A673 (cell line): ENCODE measurements at regions not wholly inside any gene's neighbourhood (a gene's known extent, or its start where the extent isn't known, plus 50 kb on each side); places are given as distances from the start of the nearest gene placed in this dataset.

Experiments used
- EZH2 ChIP-seq: fragments of 200-600 bp; sonication (generic); IDR thresholded peaks from 2 replicates; pipeline ENCODE4 v1.6.1; 2017; ENCODE audit warnings: borderline replicate concordance, low read depth, mild to moderate bottlenecking, mixed read lengths, antibody characterized with exemption, low read length; ENCODE audit not compliant: poor library complexity, severe bottlenecking
- TF ChIP-seq, protein P1 (sequence below): fragments of 300-800, 200-600 bp; sonication (generic); conservative IDR thresholded peaks from 2 replicates; pipeline ENCODE4 v1.5.1; 2017; ENCODE audit warnings: low read depth, mild to moderate bottlenecking, antibody characterized with exemption, low read length, moderate library complexity, mixed read lengths

DNA sequence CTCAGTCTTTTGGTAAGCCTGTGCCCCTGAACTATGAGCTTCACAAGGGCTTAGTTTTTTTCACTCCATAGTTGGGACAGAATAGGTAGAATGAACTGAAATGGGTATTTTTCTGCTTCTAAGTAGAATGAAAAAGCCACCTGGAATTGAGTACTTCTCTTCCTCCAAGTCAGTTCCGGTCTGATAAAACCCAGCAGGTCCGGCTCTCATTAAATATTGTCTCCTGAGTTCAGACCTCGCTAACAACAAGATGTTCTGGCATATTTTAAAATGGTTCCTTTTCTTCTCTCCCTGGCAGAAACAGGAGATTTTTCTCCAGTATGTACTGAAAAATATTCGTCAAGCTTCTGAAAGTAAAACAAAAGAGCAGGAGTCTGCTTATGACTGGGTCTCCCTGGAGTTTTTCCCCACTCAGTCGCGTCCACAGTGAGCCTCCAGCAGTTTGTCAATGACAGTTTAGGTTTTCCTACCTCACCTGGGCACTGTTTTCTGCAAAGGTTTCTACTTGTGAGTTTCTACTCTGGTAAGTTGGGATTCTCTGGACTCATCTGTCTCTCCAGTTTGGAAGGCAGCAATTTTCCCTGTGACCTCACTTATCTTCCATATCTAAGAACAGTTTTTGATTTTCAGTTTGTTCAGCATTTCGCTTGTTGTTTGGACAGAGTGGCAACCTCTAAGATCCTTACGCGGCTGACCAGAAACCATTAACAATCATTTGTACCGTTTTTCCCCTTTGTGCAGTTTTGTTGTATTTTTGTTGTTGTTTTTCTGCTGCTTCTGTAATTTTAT lies 868.0 kb downstream of the METTL15 start:
- TF ChIP-seq, protein P1, sequence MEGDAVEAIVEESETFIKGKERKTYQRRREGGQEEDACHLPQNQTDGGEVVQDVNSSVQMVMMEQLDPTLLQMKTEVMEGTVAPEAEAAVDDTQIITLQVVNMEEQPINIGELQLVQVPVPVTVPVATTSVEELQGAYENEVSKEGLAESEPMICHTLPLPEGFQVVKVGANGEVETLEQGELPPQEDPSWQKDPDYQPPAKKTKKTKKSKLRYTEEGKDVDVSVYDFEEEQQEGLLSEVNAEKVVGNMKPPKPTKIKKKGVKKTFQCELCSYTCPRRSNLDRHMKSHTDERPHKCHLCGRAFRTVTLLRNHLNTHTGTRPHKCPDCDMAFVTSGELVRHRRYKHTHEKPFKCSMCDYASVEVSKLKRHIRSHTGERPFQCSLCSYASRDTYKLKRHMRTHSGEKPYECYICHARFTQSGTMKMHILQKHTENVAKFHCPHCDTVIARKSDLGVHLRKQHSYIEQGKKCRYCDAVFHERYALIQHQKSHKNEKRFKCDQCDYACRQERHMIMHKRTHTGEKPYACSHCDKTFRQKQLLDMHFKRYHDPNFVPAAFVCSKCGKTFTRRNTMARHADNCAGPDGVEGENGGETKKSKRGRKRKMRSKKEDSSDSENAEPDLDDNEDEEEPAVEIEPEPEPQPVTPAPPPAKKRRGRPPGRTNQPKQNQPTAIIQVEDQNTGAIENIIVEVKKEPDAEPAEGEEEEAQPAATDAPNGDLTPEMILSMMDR, result no peak
- no peak for TF ChIP-seq EZH2
